Lung (tissue), 11 donors: ENCODE measurements at regions not wholly inside any gene's neighbourhood (a gene's known extent, or its start where the extent isn't known, plus 50 kb on each side); places are given as distances from the start of the nearest gene placed in this dataset.

Experiments
- ATAC-seq: fragments of 200-7000 bp; cut with Tn5 transposase; one replicate; pipeline ENCODE4 v1.9.1; 2020; ENCODE audit warnings: moderate number of reproducible peaks; ENCODE audit not compliant: insufficient read depth, low FRiP score
- DNase-seq, 3 donors: peaks; one replicate each; pipeline ENCODE4 v3.0.0-alpha.2; 2013 to 2017
- H3K27ac ChIP-seq, 2 donors: one replicate each; pipeline ENCODE4 v1.5.1; 2013; ENCODE audit warnings: mild to moderate bottlenecking in 2 of 2, moderate library complexity in 2 of 2, control low read depth in 1 of 2, inconsistent platforms in 1 of 2, low read depth in 1 of 2, low read length in 1 of 2
- H3K27me3 ChIP-seq, 3 donors: one replicate each; pipeline ENCODE4 v1.5.1; 2013; ENCODE audit warnings: low read length in 2 of 3; ENCODE audit not compliant: control insufficient read depth in 3 of 3, insufficient read depth in 3 of 3
- H3K36me3 ChIP-seq, 4 donors: one replicate each; pipeline ENCODE4 v1.5.1; 2013; ENCODE audit warnings: low read length in 4 of 4, mild to moderate bottlenecking in 1 of 4, moderate library complexity in 1 of 4; ENCODE audit not compliant: control insufficient read depth in 4 of 4, insufficient read depth in 4 of 4
- H3K4me1 ChIP-seq, 5 donors: one replicate each; pipeline ENCODE4 v1.5.1; 2013; ENCODE audit warnings: low read length in 5 of 5, mild to moderate bottlenecking in 2 of 5, moderate library complexity in 1 of 5; ENCODE audit not compliant: control insufficient read depth in 5 of 5, insufficient read depth in 5 of 5
- H3K4me3 ChIP-seq: one replicate; pipeline ENCODE4 v1.5.1; 2013; ENCODE audit warnings: mild to moderate bottlenecking, control low read depth, moderate library complexity
- H3K9ac ChIP-seq, 2 donors: one replicate each; pipeline ENCODE4 v1.5.1; 2013; ENCODE audit warnings: low read length in 2 of 2, control low read depth in 1 of 2; ENCODE audit not compliant: insufficient read depth in 1 of 2
- H3K9me3 ChIP-seq, 4 donors: one replicate each; pipeline ENCODE4 v1.5.1; 2013; ENCODE audit warnings: low read length in 3 of 4, mild to moderate bottlenecking in 1 of 4, moderate library complexity in 1 of 4; ENCODE audit not compliant: control insufficient read depth in 4 of 4, insufficient read depth in 3 of 4
- WGBS, 2 donors: extraction: QIAGEN DNeasy Blood & Tissue Kit; methylation state at CpG; one replicate each; pipeline ENCODE4 v1.1.7; 2013; 5-methylcytosine and 5-hydroxymethylcytosine counted together
- TF ChIP-seq, protein P1 (sequence below): IDR thresholded peaks from 2 replicates; pipeline ENCODE4 v1.5.1; 2012; ENCODE audit warnings: mild to moderate bottlenecking; ENCODE audit errors: control extremely low read depth, extremely low read depth
- donor health status: control.
- donor health status: control.
- donor health status: Bipolar disorder and iron deficiency.
- donor health status: healthy.
- donor health status: DM: yes; HTN: yes; CAD: no.

DNA sequence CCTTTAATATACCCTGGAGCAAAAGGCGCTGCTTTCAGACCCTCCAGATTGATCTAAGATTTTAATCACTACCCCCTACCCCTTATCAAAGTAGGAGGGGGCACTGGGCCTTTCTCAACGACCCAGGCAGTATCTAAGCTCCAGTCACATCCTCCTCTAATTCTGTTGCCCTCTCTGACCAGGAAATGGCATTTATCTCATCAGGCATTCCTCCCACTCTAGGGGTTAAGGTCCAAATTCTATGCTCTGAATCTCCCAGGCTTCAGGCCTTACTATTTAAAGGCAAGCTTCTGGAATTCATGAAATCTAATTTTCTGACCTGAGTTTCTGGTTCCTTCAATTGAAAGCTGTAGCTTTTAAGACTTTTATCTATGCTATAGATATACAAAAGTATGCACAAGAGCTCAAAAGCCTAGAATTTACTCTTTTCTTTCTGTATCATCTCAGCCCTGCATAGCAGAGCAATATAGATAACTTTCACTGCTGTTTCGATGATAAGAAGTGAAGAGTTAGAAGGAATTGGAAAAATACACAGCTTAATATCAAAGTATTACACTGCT, 622.9 kb downstream of the RPS29 start:
- Histone ChIP-seq H3K27ac (no peak overlapping the region), H3K9me3 (no peaks in the 10 kb centered on the region), H3K9ac (no peak overlapping the region), H3K4me3 (no peak overlapping the region), H3K36me3 (no peaks in the 10 kb centered on the region), H3K27me3 (no peaks in the 10 kb centered on the region), H3K4me1 (no peaks in the 10 kb centered on the region)
- DNase-seq (no peak), ATAC-seq (no peak)
- TF ChIP-seq, protein P1, sequence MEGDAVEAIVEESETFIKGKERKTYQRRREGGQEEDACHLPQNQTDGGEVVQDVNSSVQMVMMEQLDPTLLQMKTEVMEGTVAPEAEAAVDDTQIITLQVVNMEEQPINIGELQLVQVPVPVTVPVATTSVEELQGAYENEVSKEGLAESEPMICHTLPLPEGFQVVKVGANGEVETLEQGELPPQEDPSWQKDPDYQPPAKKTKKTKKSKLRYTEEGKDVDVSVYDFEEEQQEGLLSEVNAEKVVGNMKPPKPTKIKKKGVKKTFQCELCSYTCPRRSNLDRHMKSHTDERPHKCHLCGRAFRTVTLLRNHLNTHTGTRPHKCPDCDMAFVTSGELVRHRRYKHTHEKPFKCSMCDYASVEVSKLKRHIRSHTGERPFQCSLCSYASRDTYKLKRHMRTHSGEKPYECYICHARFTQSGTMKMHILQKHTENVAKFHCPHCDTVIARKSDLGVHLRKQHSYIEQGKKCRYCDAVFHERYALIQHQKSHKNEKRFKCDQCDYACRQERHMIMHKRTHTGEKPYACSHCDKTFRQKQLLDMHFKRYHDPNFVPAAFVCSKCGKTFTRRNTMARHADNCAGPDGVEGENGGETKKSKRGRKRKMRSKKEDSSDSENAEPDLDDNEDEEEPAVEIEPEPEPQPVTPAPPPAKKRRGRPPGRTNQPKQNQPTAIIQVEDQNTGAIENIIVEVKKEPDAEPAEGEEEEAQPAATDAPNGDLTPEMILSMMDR = no peak
- WGBS, 2 donors = 47 to 56% methylated on average over 3 of the region's 3 CpGs

DNA sequence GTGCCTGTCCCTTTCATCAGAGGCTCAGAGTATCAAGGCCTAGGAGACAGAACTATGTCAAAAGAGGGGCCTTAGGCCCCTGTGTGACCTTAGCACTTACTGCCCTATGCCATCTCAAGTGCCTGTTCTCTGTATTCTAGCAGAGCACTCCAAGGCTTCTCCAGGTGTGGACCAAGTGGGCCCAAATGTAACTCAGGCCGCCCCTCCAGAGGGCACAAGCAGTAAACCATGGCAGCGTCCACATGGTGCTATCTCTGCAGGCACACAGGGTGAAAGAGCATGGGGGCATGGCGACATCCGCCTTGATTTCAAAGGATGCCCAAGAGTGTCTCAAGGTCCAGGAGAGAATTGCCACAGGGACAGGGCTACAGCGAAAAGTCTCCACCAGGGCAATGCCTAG, 628.7 kb downstream of the RPS29 start:
- no peaks in the 10 kb centered on the region for H3K36me3 ChIP-seq
- 91 to 96% methylated on average over 5 of the region's 5 CpGs for WGBS, 2 donors
- DNase-seq (no peak), ATAC-seq (no peak)
- no peak overlapping the region for H3K4me3 ChIP-seq
- no peak overlapping the region for H3K27ac ChIP-seq
- no peak overlapping the region for H3K9ac ChIP-seq
- no peaks in the 10 kb centered on the region for H3K27me3 ChIP-seq
- no peaks in the 10 kb centered on the region for H3K4me1 ChIP-seq
- peaks cover 0 to 2% (median 0%) of the 10 kb centered on the region in 4 donors for H3K9me3 ChIP-seq
- TF ChIP-seq, protein P1 = no peak

DNA sequence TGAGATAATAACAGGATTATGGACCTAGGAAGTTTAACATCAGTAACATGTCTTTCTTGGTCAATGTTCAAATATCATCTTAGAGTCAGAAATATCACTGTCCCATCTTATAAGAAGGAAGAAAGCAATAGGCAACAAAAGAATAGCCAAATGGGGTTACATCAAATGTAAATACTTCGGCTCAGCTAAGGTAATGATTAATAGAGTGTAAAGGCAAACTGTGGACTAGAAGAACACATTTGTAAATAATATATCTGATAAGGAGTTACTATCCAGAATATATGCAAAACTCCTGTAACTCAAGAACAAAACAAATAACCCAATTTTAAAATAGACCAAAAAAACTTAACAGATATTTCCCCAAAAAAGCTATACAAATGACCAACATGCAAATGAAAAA, 630.3 kb downstream of the RPS29 start:
- no peaks in the 10 kb centered on the region for H3K36me3 ChIP-seq
- H3K27me3 ChIP-seq = no peaks in the 10 kb centered on the region
- no peak overlapping the region for H3K4me3 ChIP-seq
- H3K9ac ChIP-seq = no peak overlapping the region
- ATAC-seq = no peak
- H3K9me3 ChIP-seq = peaks cover 0 to 2% (median 0%) of the 10 kb centered on the region in 4 donors
- TF ChIP-seq, protein P1 = no peak
- 53 to 71% methylated on average over 1 of the region's 1 CpG for WGBS, 2 donors
- no peaks in the 10 kb centered on the region for H3K4me1 ChIP-seq
- no peak for DNase-seq
- no peak overlapping the region for H3K27ac ChIP-seq

DNA sequence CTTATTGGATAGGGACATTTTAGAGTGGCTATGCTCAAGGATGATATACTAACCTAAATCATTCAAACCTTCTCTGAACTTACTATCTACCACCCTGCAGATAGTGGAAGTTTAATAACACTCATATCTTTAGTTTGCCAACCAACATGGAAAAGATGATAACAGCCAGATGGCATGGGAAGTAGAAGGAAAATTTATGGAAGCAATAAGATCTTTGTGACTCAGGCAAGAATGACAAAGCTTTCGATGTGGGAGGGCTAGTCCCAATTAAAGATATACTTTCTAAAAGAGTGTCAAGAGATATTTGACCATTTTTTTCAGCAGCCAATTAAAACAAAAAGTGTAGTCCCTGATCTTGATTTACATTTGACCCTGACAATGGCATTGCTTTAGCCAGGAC, 631.7 kb downstream of the RPS29 start:
- Histone ChIP-seq H3K36me3 (no peaks in the 10 kb centered on the region), H3K27ac (no peak overlapping the region), H3K4me1 (no peaks in the 10 kb centered on the region), H3K4me3 (no peak overlapping the region), H3K9ac (no peak overlapping the region), H3K27me3 (no peaks in the 10 kb centered on the region), H3K9me3 (peaks cover 0 to 2% (median 0%) of the 10 kb centered on the region in 4 donors)
- DNase-seq (no peak), ATAC-seq (no peak)
- 88 to 95% methylated on average over 1 of the region's 1 CpG for WGBS, 2 donors
- TF ChIP-seq, protein P1 = no peak
